ENCODE measurements at regions not wholly inside any gene's neighbourhood (a gene's known extent, or its start where the extent isn't known, plus 50 kb on each side); places are given as distances from the start of the nearest gene placed in this dataset.

DNA sequence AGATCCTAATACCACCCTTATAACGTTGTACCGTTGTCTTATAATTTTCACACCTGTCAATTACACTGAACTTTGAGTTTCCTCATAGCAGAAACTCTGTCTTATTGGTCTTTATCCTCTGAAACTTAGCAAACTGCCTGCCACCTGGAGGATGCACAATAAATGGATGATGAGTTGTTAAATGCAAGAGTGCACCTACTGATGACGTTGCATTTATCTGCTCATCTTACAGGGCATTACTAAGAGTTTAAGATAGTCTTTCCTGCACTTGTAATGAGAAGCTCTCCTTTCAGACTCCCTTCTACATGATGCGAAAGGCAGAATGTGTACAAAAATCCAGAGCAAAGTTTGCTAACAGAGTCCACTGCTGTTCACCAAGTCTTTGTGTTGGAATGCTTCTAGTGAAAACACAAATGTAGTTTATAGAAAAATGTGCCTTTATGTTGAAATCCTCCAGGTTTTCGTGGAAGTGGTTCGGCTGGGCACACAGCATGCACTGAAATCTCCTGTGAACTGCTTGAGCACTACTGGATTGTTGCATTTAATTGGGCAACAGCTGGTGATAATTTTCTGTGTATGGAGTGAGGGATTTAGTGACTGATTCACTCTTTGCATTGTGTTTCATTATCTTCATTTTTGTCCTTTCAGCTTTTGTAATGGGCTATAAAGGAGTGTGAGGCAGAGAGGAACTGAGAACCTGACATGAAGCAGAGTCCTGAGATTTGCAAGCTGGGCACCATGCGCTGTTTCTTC lies 665.8 kb upstream of the ID2 start:
- TF ChIP-seq, protein P1, sequence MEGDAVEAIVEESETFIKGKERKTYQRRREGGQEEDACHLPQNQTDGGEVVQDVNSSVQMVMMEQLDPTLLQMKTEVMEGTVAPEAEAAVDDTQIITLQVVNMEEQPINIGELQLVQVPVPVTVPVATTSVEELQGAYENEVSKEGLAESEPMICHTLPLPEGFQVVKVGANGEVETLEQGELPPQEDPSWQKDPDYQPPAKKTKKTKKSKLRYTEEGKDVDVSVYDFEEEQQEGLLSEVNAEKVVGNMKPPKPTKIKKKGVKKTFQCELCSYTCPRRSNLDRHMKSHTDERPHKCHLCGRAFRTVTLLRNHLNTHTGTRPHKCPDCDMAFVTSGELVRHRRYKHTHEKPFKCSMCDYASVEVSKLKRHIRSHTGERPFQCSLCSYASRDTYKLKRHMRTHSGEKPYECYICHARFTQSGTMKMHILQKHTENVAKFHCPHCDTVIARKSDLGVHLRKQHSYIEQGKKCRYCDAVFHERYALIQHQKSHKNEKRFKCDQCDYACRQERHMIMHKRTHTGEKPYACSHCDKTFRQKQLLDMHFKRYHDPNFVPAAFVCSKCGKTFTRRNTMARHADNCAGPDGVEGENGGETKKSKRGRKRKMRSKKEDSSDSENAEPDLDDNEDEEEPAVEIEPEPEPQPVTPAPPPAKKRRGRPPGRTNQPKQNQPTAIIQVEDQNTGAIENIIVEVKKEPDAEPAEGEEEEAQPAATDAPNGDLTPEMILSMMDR (IDR thresholded peaks at IDR 0.05): no peak
- TF ChIP-seq POLR2AphosphoS5 (IDR thresholded peaks at IDR 0.05): no peak
- TF ChIP-seq EP300 (IDR thresholded peaks at IDR 0.05): no peak
- no peak for TF ChIP-seq POLR2A (IDR thresholded peaks at IDR 0.05)
